GM21381 (cell line): ENCODE measurements at regions not wholly inside any gene's neighbourhood (a gene's known extent, or its start where the extent isn't known, plus 50 kb on each side); places are given as distances from the start of the nearest gene placed in this dataset.

Experiments used
- ATAC-seq: cut with Tn5 transposase; IDR thresholded peaks from one replicate; pipeline ENCODE4 v1.9.1; 2021; ENCODE audit warnings: mild to moderate bottlenecking, moderate library complexity; ENCODE audit not compliant: unreplicated experiment

- ATAC-seq, result no peak
These were observed 267.3 kb downstream of the MTRR start for GRCh38 chr5:8136271-8136670.

GRCh38 chr5:8137941-8138550 is 269.1 kb downstream of the MTRR start:
- ATAC-seq, result no peak

DNA sequence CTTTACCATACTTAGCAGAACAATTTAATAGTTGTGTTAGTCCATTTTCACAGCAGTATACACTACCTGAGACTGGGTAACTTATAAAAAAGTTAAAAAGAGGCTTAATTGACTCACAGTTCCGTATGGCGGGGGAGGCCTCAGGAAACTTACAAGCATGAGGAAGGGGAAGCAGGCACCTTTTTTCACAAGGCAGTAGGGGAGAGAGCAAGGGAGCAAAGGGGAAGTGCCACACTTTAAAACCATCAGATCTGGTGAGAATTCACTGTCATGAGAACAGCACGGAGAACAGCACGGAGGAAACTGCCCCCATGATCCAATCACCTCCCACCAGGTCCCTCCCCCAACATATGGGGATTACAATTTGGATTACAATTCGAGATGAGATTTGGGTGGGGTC is 269.9 kb downstream of the MTRR start:
- no peak for ATAC-seq

GRCh38 chr5:8150791-8151190 is 281.8 kb downstream of the MTRR start:
- ATAC-seq, result no peak

DNA sequence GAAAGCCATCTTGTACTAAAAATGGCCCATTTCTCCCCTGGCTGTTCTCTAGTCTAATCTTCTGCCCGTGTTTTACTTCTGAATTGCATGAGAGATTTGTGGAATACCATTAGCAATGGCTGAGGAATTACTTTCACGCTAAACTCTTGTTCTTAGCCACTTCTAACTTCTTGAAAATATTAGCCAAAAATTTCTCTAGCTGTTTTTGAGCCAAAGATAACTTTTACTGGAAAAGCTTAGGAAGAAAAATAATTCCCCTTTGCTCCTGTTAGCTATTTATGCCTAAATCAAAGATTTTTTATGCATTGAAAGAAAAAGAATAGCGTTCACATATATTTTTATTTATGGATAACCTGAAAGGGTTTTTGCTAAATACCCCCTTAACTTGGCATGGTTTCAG is 287.8 kb downstream of the MTRR start:
- ATAC-seq, result no peak

DNA sequence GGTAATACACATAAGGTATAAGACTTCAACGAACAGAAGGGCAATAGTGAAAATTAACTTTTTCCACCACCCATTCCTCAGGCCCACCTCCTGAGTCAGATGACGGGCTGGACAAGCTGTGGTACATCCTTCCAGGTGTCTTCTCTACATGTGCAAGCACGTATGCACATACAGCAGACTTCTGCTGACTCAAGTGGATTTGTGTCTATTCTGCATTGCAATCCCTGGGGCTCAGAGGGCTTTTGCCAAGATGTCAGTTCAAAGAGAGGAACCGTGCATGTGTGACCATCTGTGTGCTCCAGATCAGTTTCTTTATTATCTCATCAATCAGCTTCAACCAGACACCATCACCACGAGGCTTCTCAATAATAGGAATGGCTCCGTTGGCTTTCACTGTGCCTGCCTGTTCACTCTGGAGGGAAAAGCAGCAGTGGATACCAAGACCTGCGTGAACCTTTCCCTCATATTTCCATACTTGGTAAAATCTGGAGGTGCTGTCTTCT is 288.4 kb downstream of the MTRR start:
- no peak for ATAC-seq

DNA sequence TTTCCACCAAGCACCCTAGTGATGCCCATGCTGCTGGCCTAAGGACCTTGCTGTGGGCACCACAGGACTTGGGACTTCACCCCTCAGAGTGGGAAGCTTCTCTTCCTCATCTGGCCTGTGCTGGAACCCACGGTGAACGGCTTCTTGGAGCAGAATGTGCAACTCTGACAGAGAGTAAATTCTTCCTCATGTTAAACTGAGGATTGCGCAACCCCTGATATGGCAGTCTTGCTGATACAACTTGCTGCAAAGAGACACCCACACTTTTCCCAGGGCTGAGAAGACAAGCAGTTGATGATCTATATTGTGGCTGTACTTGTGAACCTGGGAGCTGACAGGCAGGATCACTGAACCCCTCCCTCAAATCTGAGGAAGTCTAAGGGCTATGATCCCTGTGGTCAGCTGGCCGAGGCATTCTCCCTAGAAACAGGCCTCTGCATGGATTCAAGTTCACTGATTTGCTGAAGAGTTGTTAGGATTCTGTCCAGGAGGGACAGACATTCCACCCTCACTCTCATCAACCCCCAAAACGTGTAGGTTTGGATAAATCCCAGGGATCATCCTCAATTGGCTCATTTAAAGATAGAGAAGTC is 307.2 kb downstream of the MTRR start:
- no peak for ATAC-seq

GRCh38 chr5:8184455-8185063 is 315.6 kb downstream of the MTRR start:
- peak; percentile 78 for ATAC-seq

GRCh38 chr5:8185852-8186251 is 316.9 kb downstream of the MTRR start:
- no peak for ATAC-seq

GRCh38 chr5:8188874-8189565 is 320.1 kb downstream of the MTRR start:
- ATAC-seq, result no peak

- no peak for ATAC-seq
These were observed 323.9 kb downstream of the MTRR start for GRCh38 chr5:8192840-8193239.

- no peak for ATAC-seq
These were observed 327.1 kb downstream of the MTRR start for GRCh38 chr5:8196061-8196460.

DNA sequence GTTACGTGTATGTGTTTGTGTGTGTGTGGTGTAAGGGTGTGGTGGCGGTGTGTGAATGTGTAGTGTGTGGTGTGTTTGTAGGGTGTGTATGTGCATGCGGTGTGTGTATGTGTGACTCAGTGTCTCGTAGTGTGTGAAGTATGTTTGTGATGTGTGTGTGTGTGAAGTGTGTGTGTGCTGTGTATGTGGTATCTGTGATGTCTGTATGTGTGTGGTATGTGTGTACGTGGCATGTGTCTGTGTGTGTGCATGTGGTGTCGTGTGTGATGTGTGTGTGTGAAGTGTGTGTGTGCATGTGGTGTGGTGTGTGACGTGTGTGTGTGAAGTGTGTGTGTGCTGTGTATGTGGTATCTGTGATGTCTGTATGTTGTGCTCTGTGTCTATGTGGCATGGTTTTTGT is 339.4 kb downstream of the MTRR start:
- no peak for ATAC-seq

GRCh38 chr5:8209500-8209899 is 340.6 kb downstream of the MTRR start:
- no peak for ATAC-seq

DNA sequence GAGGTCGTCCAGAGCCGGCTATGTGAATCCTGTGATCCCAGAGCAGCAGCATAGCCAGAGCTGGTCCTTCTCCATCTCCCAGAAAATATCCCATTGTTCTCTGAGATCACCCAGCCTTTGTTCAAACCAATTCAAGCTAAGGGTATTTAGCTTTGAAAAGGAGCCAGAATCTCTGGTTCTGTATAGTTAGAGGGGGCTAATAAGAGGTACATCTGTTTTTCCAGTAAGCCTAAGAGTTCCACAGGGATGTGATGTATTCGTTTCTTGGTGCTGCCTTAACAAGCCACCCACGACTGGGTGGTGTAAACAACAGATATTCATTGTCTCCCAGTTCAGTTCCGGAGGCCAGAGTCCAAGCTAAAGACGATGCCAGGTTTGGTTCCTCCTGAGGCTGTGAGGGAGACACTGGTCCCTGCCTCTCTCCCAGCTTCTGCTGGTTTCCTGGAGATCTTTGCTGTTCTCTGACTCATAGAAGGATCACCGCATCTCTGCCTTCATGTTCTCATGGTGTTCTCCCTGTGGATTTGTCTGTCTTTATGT is 344.8 kb downstream of the MTRR start:
- ATAC-seq, result no peak

GRCh38 chr5:8216921-8217320 is 348.0 kb downstream of the MTRR start:
- ATAC-seq, result no peak

GRCh38 chr5:8226148-8226547 is 357.2 kb downstream of the MTRR start:
- no peak for ATAC-seq

DNA sequence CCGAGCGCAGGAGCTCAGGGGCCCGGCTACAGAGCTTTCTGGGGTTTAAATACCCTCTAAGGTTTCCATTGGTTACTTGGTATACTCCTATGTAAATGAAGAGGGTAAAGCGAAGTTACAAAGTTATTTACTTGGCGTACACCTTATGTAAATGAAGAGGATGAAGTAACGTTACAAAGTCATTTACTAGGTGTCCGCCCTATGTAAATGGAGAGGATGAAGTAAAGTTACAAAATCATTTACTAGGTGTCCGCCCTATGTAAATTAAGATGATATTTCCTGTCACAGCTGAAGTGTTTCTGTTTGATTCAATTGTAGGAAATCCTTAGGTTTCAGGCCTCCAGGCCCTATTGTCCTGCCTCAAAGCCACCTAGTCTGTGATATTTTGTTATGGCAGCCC is 358.2 kb downstream of the MTRR start:
- ATAC-seq, result no peak

GRCh38 chr5:8229551-8229950 is 360.6 kb downstream of the MTRR start:
- ATAC-seq, result no peak

DNA sequence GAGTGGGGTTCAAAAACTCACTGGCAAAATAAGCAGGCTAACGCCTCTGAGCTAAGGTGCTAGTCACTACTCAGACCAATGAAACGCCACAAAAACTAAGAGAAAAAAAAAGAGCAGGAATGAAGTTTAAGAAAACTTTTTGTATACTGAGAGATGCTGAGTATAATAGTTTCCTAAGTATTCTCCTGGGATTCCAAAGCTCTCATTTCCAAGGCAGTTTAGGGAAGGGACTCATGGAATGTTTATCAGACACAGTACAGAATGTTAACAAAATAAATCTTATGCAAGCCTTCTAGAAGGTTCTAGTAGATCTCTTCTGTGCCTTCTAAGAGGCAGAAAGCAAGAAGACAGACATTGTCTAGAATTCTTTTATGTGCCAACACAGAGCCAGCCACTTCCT is 361.9 kb downstream of the MTRR start:
- ATAC-seq, result no peak

- ATAC-seq, result no peak
These were observed 364.5 kb downstream of the MTRR start for GRCh38 chr5:8233479-8233878.
